ENCODE measurements at regions not wholly inside any gene's neighbourhood (a gene's known extent, or its start where the extent isn't known, plus 50 kb on each side); places are given as distances from the start of the nearest gene placed in this dataset.

- ATAC-seq, result no peak
- no peak for DNase-seq
Measured at GRCh38 chr5:67366691-67367395, 170.2 kb upstream of the CD180 start.

- ATAC-seq (no peak), DNase-seq (no peak)
Measured at GRCh38 chr5:67366276-67366675, 169.7 kb upstream of the CD180 start.

GRCh38 chr5:67364381-67364970 is 167.9 kb upstream of the CD180 start:
- no peak for ATAC-seq
- DNase-seq, result no peak

- peak; percentile 9 for ATAC-seq
- no peak for DNase-seq
Measured at GRCh38 chr5:67363963-67364362, 167.4 kb upstream of the CD180 start.

- no peak for ATAC-seq
- DNase-seq, result no peak
Measured at GRCh38 chr5:67363180-67363709, 166.6 kb upstream of the CD180 start.

GRCh38 chr5:67361932-67362729 is 165.5 kb upstream of the CD180 start:
- ATAC-seq (no peak), DNase-seq (no peak)

GRCh38 chr5:67360047-67360446 is 163.4 kb upstream of the CD180 start:
- ATAC-seq (no peak), DNase-seq (no peak)

- DNase-seq (no peak), ATAC-seq (no peak)
Measured at GRCh38 chr5:67358186-67358585, 161.6 kb upstream of the CD180 start.

- ATAC-seq (no peak), DNase-seq (no peak)
Measured at GRCh38 chr5:67355120-67355713, 158.6 kb upstream of the CD180 start.

- no peak for DNase-seq
- no peak for ATAC-seq
Measured at GRCh38 chr5:67353500-67354450, 157.2 kb upstream of the CD180 start.

- DNase-seq, result no peak
- peak; percentile 28 for ATAC-seq
Measured at GRCh38 chr5:67350618-67351201, 154.1 kb upstream of the CD180 start.

GRCh38 chr5:67350185-67350584 is 153.6 kb upstream of the CD180 start:
- ATAC-seq (no peak), DNase-seq (no peak)

GRCh38 chr5:67347821-67348220 is 151.2 kb upstream of the CD180 start:
- ATAC-seq, result no peak

GRCh38 chr5:67346611-67347010 is 150.0 kb upstream of the CD180 start:
- DNase-seq (no peak), ATAC-seq (no peak)

More at GRCh38 chr5:67347821-67348220, 151.2 kb upstream of the CD180 start:
- DNase-seq, result no peak

GRCh38 chr5:67344870-67345269 is 148.3 kb upstream of the CD180 start:
- DNase-seq (no peak), ATAC-seq (no peak)

GRCh38 chr5:67343835-67344234 is 147.2 kb upstream of the CD180 start:
- no peak for DNase-seq
- no peak for ATAC-seq

GRCh38 chr5:67341478-67341877 is 144.9 kb upstream of the CD180 start:
- ATAC-seq, result no peak

GRCh38 chr5:67339219-67339767 is 142.7 kb upstream of the CD180 start:
- ATAC-seq, result no peak
- DNase-seq, result no peak

More at GRCh38 chr5:67341478-67341877, 144.9 kb upstream of the CD180 start:
- no peak for DNase-seq

GRCh38 chr5:67338421-67338820 is 141.8 kb upstream of the CD180 start:
- DNase-seq (no peak), ATAC-seq (no peak)

GRCh38 chr5:67337751-67338150 is 141.2 kb upstream of the CD180 start:
- no peak for DNase-seq
- no peak for ATAC-seq

GRCh38 chr5:67335426-67335825 is 138.8 kb upstream of the CD180 start:
- ATAC-seq (no peak), DNase-seq (no peak)

Data from stimulated activated naive CD8-positive, alpha-beta T cell treated with anti-CD3 and anti-CD28 coated beads, Interleukin-15, Interleukin-2, amounts not matched to agents 100 U/mL and 50 U/mL, for 24 hours (primary cell).